Endothelial cell of hepatic sinusoid (primary cell): ENCODE measurements at regions not wholly inside any gene's neighbourhood (a gene's known extent, or its start where the extent isn't known, plus 50 kb on each side); places are given as distances from the start of the nearest gene placed in this dataset.
"Not testable (repeated sequence)": the region's sequence is repeated elsewhere in the genome, so short reads cannot be mapped to it uniquely, and the experiment has no call there.

Experiments used
- in situ Hi-C: cut with HindIII; loops from 2 replicates; pipeline ENCODE4 v1.10.0; 2017; ENCODE audit warnings: low sequenced_read_pairs

GRCh38 chr3:86379280-86379679 lies 611.7 kb downstream of the VGLL3 start:
- in situ Hi-C loops = no loop called here

- in situ Hi-C loops = no loop called here
These were observed 612.1 kb downstream of the VGLL3 start for GRCh38 chr3:86378829-86379228.

- in situ Hi-C loops = not testable (repeated sequence)
These were observed 655.4 kb downstream of the VGLL3 start for GRCh38 chr3:86335566-86335965.

- in situ Hi-C loops = no loop called here
These were observed 657.3 kb downstream of the VGLL3 start for GRCh38 chr3:86333636-86334035.

- in situ Hi-C loops = no loop called here
These were observed 687.0 kb downstream of the VGLL3 start for GRCh38 chr3:86303935-86304334.

GRCh38 chr3:86282106-86282787 lies 708.7 kb downstream of the VGLL3 start:
- in situ Hi-C loops = no loop called here

GRCh38 chr3:86269364-86270155 lies 721.4 kb downstream of the VGLL3 start:
- in situ Hi-C loops = no loop called here

- in situ Hi-C loops = no loop called here
These were observed 732.9 kb downstream of the VGLL3 start for GRCh38 chr3:86257955-86258641.

- in situ Hi-C loops = no loop called here
These were observed 736.5 kb downstream of the VGLL3 start for GRCh38 chr3:86254480-86254879.

GRCh38 chr3:86251781-86252180 lies 739.2 kb downstream of the VGLL3 start:
- in situ Hi-C loops = no loop called here

- in situ Hi-C loops = no loop called here
These were observed 741.1 kb downstream of the VGLL3 start for GRCh38 chr3:86249833-86250232.

- in situ Hi-C loops = no loop called here
These were observed 745.6 kb downstream of the VGLL3 start for GRCh38 chr3:86245360-86245759.

GRCh38 chr3:86244905-86245304 lies 746.0 kb downstream of the VGLL3 start:
- in situ Hi-C loops = no loop called here

- in situ Hi-C loops = no loop called here
These were observed 751.0 kb downstream of the VGLL3 start for GRCh38 chr3:86239946-86240345.

- in situ Hi-C loops = no loop called here
These were observed 756.3 kb downstream of the VGLL3 start for GRCh38 chr3:86234506-86235254.

- in situ Hi-C loops = no loop called here
These were observed 760.2 kb downstream of the VGLL3 start for GRCh38 chr3:86230762-86231161.

- in situ Hi-C loops = no loop called here
These were observed 761.2 kb downstream of the VGLL3 start for GRCh38 chr3:86229775-86230094.

- in situ Hi-C loops = no loop called here
These were observed 761.7 kb downstream of the VGLL3 start for GRCh38 chr3:86229086-86229774.

GRCh38 chr3:86228101-86228500 lies 762.8 kb downstream of the VGLL3 start:
- in situ Hi-C loops = no loop called here

- in situ Hi-C loops = no loop called here
These were observed 765.5 kb downstream of the VGLL3 start for GRCh38 chr3:86225461-86225860.

GRCh38 chr3:86221601-86222000 lies 769.3 kb downstream of the VGLL3 start:
- in situ Hi-C loops = no loop called here
